HL-60 (cell line): ENCODE measurements at regions not wholly inside any gene's neighbourhood (a gene's known extent, or its start where the extent isn't known, plus 50 kb on each side); places are given as distances from the start of the nearest gene placed in this dataset.

Experiments
- DNase-seq, 2 experiments: peaks; one replicate each; pipeline ENCODE4 v3.0.0-alpha.2; 2010 to 2020; ENCODE audit warnings: low read depth in 1 of 2, low spot score in 1 of 2
- H3K27ac ChIP-seq: fragments of 250-450 bp; sonication (Bioruptor Pico); replicated peaks from 2 replicates; pipeline ENCODE4 v1.5.1; 2020; ENCODE audit warnings: mild to moderate bottlenecking, moderate library complexity
- H3K27me3 ChIP-seq: fragments of 250-450 bp; sonication (Bioruptor Pico); 2 replicates; pipeline ENCODE4 v1.5.1; 2021; ENCODE audit warnings: mild to moderate bottlenecking, moderate library complexity; ENCODE audit not compliant: insufficient read depth, poor library complexity, severe bottlenecking
- H3K4me3 ChIP-seq: replicated peaks from 2 replicates; pipeline ENCODE4 v1.5.1; 2011; ENCODE audit warnings: mild to moderate bottlenecking, control low read depth, low read length; ENCODE audit not compliant: insufficient read depth
- GABPA ChIP-seq: IDR thresholded peaks from 2 replicates; pipeline ENCODE4 v1.6.1; 2012; ENCODE audit warnings: low read depth
- POLR2AphosphoS5 ChIP-seq: IDR thresholded peaks from 2 replicates; pipeline ENCODE4 v1.6.1; 2012; ENCODE audit warnings: low read depth
- SPI1 ChIP-seq: IDR thresholded peaks from 2 replicates; pipeline ENCODE4 v1.6.1; 2012; ENCODE audit warnings: low read depth, mild to moderate bottlenecking, borderline replicate concordance
- TF ChIP-seq, protein P1 (sequence below): IDR thresholded peaks from one replicate; pipeline ENCODE4 v1.5.1; 2011; ENCODE audit warnings: low read length, control low read depth, inconsistent platforms; ENCODE audit not compliant: insufficient read depth
- TF ChIP-seq, protein P2 (sequence below): IDR thresholded peaks from 2 replicates; pipeline ENCODE4 v1.6.1; 2012; ENCODE audit warnings: low read depth; ENCODE audit not compliant: insufficient replicate concordance

DNA sequence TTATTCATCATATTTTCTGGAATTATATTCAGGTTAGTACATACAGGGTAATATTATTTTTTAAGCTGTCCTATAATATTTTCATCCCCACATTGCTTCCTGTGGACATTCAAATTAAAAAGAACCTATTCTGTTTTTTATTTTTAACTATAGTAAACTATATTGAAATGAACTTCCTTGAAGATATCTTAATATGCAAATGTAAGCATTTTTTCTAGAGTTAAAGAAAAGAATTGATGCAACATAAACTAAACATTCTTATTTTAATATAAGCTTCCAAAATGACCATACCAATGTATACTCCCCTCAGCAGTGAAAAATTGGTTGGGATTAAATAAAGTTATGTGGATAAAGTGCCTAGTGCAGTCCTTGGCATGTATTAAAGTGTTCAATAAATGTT is 416.6 kb downstream of the KIF2B start:
- H3K27ac ChIP-seq, result no peak overlapping the region
- H3K27me3 ChIP-seq, result peaks cover 3% of the 10 kb centered on the region
- no peak for TF ChIP-seq POLR2AphosphoS5
- TF ChIP-seq, protein P1, sequence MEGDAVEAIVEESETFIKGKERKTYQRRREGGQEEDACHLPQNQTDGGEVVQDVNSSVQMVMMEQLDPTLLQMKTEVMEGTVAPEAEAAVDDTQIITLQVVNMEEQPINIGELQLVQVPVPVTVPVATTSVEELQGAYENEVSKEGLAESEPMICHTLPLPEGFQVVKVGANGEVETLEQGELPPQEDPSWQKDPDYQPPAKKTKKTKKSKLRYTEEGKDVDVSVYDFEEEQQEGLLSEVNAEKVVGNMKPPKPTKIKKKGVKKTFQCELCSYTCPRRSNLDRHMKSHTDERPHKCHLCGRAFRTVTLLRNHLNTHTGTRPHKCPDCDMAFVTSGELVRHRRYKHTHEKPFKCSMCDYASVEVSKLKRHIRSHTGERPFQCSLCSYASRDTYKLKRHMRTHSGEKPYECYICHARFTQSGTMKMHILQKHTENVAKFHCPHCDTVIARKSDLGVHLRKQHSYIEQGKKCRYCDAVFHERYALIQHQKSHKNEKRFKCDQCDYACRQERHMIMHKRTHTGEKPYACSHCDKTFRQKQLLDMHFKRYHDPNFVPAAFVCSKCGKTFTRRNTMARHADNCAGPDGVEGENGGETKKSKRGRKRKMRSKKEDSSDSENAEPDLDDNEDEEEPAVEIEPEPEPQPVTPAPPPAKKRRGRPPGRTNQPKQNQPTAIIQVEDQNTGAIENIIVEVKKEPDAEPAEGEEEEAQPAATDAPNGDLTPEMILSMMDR, result no peak
- no peak for TF ChIP-seq SPI1
- no peak for TF ChIP-seq GABPA
- TF ChIP-seq, protein P2, sequence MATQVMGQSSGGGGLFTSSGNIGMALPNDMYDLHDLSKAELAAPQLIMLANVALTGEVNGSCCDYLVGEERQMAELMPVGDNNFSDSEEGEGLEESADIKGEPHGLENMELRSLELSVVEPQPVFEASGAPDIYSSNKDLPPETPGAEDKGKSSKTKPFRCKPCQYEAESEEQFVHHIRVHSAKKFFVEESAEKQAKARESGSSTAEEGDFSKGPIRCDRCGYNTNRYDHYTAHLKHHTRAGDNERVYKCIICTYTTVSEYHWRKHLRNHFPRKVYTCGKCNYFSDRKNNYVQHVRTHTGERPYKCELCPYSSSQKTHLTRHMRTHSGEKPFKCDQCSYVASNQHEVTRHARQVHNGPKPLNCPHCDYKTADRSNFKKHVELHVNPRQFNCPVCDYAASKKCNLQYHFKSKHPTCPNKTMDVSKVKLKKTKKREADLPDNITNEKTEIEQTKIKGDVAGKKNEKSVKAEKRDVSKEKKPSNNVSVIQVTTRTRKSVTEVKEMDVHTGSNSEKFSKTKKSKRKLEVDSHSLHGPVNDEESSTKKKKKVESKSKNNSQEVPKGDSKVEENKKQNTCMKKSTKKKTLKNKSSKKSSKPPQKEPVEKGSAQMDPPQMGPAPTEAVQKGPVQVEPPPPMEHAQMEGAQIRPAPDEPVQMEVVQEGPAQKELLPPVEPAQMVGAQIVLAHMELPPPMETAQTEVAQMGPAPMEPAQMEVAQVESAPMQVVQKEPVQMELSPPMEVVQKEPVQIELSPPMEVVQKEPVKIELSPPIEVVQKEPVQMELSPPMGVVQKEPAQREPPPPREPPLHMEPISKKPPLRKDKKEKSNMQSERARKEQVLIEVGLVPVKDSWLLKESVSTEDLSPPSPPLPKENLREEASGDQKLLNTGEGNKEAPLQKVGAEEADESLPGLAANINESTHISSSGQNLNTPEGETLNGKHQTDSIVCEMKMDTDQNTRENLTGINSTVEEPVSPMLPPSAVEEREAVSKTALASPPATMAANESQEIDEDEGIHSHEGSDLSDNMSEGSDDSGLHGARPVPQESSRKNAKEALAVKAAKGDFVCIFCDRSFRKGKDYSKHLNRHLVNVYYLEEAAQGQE, result no peak
- DNase-seq, result no peak
- no peak overlapping the region for H3K4me3 ChIP-seq

DNA sequence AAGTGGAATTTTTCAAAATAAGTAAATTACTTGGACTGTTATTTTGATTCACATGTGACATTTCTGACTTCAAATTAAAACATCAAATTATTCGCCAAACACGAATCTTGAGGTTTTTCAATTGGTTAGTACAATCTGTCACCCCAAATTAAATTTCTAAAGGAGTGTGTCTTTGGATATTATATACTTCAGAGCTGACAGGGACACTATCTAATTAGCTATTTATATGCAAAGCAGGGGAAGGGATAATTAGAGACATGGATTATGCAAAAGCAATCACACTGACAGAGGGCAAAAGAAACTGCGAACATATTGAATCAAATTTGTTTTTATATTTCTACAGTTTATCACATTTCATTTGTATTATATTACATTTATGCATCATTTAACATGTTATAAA is 433.0 kb downstream of the KIF2B start:
- no peak overlapping the region for H3K4me3 ChIP-seq
- no peaks in the 10 kb centered on the region for H3K27me3 ChIP-seq
- TF ChIP-seq, protein P1, result no peak
- no peak for TF ChIP-seq POLR2AphosphoS5
- TF ChIP-seq SPI1, result no peak
- TF ChIP-seq, protein P2, result no peak
- no peak for TF ChIP-seq GABPA
- H3K27ac ChIP-seq, result no peak overlapping the region
- DNase-seq, result no peak

DNA sequence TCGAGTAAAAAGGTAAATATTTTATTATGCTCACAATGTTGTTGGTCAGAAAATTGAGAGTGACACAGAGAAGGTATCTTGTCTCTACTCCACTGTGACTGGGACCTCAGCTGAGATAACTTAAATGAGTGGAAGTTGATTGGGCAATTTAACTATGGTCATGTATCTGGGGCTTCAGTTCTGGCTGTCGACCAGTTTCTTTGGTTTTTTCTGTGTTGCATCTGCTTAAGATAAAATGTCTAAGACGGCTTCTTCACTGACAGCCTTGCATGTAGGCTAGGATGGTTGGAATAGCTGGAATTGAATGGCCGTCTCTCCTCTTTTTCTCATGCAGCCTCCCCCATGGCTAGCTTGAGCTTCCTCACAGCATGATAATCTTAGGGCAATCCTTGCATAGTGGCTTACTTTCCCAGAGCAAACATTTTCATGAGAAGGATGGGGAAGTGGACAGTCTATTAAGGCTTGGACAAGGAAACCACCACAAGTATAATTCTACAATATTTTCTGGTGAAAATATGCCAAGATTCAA is 433.7 kb downstream of the KIF2B start:
- TF ChIP-seq, protein P2, result no peak
- Histone ChIP-seq H3K4me3 (no peak overlapping the region), H3K27ac (no peak overlapping the region), H3K27me3 (no peaks in the 10 kb centered on the region)
- no peak for DNase-seq

DNA sequence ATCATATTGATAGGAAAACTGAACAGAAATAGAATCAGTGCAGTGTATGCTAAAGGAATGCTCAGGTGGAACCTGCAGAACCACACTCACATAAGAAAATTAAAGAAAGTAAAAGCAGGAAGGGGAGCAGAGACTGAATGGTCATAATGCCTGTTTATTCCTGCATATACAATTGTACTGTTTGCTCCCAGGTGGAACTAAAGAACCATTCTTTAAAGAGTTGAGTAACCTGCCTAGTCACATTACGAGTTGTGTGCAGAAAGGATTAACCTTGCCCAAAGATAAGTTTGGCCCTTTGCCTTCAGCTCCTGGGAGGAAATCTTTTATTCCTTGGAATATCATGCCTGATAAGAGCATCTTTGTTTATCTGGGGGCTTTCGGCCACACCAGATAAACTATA is 434.7 kb downstream of the KIF2B start:
- TF ChIP-seq GABPA (no peak), SPI1 (no peak), POLR2AphosphoS5 (no peak)
- TF ChIP-seq, protein P1, result no peak
- TF ChIP-seq, protein P2, result no peak
- no peak overlapping the region for H3K4me3 ChIP-seq
- no peak for DNase-seq
- no peaks in the 10 kb centered on the region for H3K27me3 ChIP-seq
- no peak overlapping the region for H3K27ac ChIP-seq
